Fibroblast of lung (primary cell): ENCODE measurements at regions not wholly inside any gene's neighbourhood (a gene's known extent, or its start where the extent isn't known, plus 50 kb on each side); places are given as distances from the start of the nearest gene placed in this dataset.

Source experiments
- EZH2 ChIP-seq: IDR thresholded peaks from 2 replicates; pipeline ENCODE4 v1.5.1; 2012; ENCODE audit warnings: low read length, control low read depth, mild to moderate bottlenecking; ENCODE audit errors: missing control alignments
- TF ChIP-seq, protein P1 (sequence below), 2 donors: IDR thresholded peaks in 1 of 2; conservative IDR thresholded peaks in 1 of 2; 1 replicate in 1 of 2; 2 replicates in 1 of 2; pipeline ENCODE4 v1.5.1; 2011 to 2012; ENCODE audit warnings: low read length in 2 of 2, control low read depth in 1 of 2, inconsistent platforms in 1 of 2, low read depth in 1 of 2, mild to moderate bottlenecking in 1 of 2

DNA sequence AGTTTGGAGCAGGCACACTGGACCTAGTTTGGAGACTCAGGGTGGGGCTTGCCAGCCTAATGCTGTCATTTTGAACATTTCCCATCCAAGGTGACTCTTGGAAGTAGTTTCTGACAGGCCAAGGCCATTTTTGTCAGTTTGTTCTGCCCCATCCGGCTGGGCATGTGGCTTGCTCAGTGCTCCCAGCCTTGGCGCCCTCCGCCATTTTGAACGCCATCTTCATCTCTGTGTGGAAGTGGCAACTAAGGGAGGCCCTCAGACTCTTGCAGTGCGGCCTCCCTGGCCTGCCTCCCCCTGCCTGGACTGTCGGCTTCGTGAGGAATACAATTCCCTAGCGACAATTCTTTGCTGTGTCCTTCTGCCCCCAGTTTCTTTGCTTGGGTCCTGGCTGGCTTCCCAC lies 150.6 kb upstream of the RGMA start:
- TF ChIP-seq, protein P1, sequence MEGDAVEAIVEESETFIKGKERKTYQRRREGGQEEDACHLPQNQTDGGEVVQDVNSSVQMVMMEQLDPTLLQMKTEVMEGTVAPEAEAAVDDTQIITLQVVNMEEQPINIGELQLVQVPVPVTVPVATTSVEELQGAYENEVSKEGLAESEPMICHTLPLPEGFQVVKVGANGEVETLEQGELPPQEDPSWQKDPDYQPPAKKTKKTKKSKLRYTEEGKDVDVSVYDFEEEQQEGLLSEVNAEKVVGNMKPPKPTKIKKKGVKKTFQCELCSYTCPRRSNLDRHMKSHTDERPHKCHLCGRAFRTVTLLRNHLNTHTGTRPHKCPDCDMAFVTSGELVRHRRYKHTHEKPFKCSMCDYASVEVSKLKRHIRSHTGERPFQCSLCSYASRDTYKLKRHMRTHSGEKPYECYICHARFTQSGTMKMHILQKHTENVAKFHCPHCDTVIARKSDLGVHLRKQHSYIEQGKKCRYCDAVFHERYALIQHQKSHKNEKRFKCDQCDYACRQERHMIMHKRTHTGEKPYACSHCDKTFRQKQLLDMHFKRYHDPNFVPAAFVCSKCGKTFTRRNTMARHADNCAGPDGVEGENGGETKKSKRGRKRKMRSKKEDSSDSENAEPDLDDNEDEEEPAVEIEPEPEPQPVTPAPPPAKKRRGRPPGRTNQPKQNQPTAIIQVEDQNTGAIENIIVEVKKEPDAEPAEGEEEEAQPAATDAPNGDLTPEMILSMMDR (conservative IDR thresholded peaks at IDR 0.05 in 1 of 2, IDR thresholded peaks at IDR 0.05 in 1 of 2; ENCODE audit: low read depth in 1 of 2, low read length in 2 of 2), result no peak
- TF ChIP-seq EZH2, result no peak
